Astrocyte of the hippocampus (primary cell): ENCODE measurements at regions not wholly inside any gene's neighbourhood (a gene's known extent, or its start where the extent isn't known, plus 50 kb on each side); places are given as distances from the start of the nearest gene placed in this dataset.

Source experiments
- DNase-seq: peaks from one replicate; pipeline ENCODE4 v3.0.0; 2011; ENCODE audit warnings: low read depth, low spot score

DNA sequence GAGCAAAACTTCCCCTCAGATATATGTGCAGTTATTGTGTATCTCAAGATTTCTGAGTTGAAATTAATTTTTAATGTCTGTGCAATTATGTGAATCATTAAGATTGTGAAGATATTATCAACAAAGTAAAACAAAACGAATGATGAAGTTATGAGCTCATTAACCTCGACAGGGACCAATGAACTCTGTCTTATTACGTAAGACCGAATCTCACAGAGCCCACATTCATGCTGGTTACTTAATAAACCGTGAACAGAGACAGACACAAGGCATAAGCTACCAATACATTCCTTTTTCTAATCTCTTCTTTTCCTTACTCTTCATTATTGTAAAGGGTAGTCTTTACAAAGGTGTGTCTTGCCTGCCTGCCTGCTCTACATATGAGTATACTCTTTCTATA lies 568.7 kb downstream of the RPS29 start:
- no peak for DNase-seq

DNA sequence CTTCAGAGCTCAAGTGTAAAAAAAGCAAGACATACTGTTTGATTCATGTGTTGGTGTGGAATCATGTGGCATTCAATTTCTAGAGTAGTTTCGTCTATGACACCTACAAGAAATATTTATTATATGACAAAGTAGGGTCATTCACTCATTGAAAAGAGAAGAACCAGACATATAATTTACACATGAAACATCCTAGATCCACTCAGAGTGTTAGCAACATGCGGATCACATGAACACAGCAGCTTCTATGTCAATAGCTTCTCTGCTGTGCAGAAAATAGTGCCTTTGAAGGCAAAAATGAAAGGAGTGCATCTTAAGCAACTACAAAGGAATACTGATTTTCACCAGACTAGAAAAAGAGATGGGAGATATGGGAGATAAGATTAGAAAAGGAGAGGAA lies 569.8 kb downstream of the RPS29 start:
- no peak for DNase-seq

DNA sequence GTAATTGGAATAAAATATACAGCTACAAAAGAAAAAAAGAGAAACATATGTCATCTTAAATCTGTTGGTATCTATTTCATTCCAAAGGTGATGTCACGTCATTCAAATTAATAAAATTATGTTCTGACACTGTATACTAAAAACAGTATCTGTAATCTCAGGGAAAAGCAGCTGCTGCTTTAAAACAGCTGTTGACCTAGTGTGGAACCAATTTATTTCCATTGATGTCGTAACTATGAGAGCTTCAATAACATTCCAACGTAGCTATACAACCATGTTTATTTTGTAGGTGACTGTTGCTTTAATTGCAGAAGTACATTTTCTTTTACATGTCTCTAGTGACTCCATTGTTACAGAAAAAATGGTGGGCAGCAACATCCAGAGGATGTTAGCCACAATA lies 571.7 kb downstream of the RPS29 start:
- no peak for DNase-seq

DNA sequence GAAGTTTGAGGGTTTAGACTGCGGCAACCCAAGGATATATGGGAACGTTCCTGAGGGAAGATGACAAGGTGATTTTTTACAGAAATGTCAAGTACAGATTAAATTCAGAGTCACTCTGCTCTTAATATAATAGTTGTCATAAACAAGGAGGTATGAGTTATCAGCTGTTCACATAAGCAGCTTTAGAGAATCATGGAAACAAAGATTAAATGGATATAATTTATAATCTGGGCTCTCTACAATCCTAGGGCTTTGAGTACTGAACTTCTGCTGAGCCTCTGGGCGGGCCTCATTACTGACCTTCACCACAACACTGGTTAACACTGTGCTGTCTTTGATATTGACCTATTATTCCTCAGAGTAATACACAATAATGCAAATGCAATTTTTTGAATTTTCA lies 577.8 kb downstream of the RPS29 start:
- DNase-seq = no peak

DNA sequence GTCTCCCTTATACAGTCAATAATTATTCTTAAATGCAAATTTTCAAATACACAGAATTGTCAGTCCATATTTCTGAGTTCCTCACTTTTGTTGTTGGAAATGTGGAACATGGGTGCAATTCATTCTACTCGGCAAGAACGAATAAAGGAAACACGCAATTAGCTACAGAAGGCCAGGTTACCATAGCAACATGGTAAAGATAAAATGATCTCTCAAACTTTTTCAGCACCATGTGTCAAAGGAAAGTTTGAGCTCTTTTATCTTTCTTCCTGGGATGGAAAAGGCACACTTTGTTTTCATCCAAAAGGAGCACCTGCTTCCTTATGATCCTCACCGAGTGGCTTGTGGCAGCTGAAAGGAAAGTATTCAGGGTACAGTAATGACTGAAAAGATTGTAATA lies 595.0 kb downstream of the RPS29 start:
- DNase-seq = no peak

DNA sequence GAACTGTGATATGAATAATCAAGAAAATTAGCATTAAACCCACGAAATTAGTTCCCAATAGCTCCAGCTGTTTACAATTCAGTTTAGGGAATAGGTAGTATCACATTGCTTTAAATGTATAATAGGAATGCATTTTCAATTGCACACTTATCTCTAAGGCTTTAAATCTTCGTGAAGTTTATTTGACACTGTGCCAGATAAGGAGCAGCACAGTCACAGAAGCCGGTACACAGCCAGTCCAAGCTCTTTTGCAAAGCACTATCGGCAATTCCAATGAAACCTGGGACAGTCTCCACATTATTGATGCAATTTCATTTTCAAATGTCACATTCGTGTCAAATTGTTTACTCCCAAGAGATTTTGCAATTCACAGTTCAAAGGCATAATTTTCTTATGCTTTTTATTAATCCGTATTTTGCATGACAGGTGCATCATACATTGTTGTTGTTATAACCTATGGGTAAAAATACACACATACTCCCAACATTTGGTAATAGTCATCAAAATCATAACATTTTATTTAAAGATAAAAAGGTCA lies 602.8 kb downstream of the RPS29 start:
- no peak for DNase-seq

DNA sequence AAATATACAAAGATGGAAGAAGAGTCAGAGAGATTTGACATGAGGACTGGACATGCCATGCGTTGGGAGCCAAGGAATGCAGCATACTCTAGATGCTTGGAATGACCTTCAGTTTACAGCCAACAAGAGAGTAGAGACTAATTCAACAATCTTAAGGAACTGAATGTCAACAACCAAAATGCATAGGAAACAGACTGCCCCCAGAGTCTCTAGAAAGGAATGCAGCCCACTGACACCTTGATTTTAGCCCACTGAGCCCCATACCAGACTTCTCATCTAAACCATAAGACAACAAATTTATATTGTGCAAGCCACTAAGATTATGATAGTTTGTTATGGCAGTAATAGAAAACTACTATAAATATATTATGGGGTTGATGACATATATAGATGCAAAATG lies 611.2 kb downstream of the RPS29 start:
- DNase-seq = no peak

DNA sequence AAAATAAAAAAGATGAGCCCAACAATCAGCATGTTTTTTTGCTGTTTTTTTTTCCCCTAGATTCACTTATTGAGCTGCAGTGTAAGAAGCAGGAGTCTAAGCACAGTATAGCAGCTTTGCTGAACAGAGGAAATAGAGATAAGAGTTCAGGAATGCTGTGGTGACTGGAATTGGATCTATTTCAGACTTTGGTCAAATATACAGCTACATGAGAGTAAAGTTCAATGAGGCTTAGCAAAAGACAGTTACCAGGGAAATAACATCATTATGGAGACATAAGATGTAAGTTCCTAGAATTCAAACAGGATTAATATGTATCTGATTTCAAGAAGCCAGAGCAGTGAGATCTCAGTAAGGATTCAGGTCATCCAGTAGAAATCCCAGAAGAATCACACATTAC lies 613.0 kb downstream of the RPS29 start:
- peak; percentile 74 for DNase-seq

DNA sequence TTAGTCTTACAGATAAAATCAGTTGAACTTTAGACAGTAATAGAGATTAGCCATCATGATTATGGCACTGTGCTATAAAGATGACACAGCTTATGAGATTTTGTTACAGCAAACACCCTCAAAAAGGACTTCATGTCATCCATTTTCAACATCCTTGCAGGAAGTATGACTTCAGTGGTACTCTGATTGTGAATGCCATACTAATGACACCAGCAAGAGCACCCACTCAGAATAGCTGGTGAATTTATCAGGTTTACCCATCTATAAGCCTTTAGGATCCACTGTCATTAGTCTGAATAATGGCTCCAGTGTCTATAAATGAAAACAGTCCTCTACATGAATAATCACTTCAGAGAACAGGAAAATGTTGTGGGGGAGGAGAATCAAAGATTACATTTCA lies 615.2 kb downstream of the RPS29 start:
- no peak for DNase-seq

DNA sequence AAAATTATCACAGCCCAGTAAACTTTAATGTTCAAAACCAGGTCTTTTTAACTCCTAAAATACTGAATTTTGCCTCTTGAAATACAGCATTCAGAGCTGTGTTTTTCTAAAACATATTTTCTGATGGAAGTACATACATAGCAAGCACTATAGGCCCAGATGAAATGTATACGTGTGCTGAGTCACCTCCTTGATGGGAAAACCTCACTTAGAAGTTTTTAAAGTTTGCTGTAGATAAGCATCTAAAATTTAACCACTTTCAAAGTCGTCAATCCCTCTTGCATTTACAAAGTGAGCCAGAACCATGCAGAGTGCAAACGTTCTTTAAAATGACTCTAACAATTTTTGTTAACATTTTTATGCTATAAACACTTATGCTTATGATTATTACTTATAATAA lies 618.8 kb downstream of the RPS29 start:
- DNase-seq = no peak

DNA sequence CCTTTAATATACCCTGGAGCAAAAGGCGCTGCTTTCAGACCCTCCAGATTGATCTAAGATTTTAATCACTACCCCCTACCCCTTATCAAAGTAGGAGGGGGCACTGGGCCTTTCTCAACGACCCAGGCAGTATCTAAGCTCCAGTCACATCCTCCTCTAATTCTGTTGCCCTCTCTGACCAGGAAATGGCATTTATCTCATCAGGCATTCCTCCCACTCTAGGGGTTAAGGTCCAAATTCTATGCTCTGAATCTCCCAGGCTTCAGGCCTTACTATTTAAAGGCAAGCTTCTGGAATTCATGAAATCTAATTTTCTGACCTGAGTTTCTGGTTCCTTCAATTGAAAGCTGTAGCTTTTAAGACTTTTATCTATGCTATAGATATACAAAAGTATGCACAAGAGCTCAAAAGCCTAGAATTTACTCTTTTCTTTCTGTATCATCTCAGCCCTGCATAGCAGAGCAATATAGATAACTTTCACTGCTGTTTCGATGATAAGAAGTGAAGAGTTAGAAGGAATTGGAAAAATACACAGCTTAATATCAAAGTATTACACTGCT lies 622.9 kb downstream of the RPS29 start:
- DNase-seq = no peak

DNA sequence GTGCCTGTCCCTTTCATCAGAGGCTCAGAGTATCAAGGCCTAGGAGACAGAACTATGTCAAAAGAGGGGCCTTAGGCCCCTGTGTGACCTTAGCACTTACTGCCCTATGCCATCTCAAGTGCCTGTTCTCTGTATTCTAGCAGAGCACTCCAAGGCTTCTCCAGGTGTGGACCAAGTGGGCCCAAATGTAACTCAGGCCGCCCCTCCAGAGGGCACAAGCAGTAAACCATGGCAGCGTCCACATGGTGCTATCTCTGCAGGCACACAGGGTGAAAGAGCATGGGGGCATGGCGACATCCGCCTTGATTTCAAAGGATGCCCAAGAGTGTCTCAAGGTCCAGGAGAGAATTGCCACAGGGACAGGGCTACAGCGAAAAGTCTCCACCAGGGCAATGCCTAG lies 628.7 kb downstream of the RPS29 start:
- no peak for DNase-seq

DNA sequence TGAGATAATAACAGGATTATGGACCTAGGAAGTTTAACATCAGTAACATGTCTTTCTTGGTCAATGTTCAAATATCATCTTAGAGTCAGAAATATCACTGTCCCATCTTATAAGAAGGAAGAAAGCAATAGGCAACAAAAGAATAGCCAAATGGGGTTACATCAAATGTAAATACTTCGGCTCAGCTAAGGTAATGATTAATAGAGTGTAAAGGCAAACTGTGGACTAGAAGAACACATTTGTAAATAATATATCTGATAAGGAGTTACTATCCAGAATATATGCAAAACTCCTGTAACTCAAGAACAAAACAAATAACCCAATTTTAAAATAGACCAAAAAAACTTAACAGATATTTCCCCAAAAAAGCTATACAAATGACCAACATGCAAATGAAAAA lies 630.3 kb downstream of the RPS29 start:
- no peak for DNase-seq

DNA sequence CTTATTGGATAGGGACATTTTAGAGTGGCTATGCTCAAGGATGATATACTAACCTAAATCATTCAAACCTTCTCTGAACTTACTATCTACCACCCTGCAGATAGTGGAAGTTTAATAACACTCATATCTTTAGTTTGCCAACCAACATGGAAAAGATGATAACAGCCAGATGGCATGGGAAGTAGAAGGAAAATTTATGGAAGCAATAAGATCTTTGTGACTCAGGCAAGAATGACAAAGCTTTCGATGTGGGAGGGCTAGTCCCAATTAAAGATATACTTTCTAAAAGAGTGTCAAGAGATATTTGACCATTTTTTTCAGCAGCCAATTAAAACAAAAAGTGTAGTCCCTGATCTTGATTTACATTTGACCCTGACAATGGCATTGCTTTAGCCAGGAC lies 631.7 kb downstream of the RPS29 start:
- DNase-seq = no peak

DNA sequence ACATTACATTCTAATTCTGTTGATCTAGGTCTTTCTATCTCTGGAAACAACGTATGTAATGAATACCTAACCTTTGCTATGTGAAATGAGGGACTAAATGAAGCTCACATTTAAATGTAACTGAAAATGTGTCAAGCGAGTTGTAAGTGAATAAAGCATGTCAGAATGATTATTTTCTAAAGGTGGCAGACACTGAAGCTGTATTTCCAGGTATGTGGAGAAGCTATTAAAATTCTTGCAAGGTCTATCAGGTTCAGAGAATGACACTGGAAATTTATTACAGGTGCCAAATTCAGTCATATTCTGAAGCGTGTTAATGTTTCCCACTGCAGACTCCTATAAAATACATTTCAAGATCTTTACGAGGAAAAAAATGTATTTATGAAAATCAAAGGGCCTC lies 641.4 kb downstream of the RPS29 start:
- no peak for DNase-seq

DNA sequence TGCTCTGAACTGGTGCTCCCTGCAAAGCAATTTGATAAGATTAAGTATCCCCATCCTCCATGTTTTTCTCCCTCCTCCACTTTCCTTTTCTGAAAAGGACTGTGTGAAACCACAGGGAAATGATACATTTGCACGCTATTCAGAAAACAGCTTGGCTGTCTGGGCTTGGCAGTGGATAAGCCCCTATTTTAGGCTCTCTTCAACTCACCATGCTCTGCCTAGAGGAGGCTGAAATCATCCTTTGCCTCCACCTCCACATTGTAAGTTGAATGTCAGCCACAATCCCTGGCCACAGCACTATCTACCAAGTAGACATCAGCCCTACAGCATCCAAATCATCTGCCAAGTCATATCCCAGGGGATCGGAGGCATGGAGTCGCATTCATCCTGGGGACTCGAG lies 642.3 kb downstream of the RPS29 start:
- DNase-seq = no peak

DNA sequence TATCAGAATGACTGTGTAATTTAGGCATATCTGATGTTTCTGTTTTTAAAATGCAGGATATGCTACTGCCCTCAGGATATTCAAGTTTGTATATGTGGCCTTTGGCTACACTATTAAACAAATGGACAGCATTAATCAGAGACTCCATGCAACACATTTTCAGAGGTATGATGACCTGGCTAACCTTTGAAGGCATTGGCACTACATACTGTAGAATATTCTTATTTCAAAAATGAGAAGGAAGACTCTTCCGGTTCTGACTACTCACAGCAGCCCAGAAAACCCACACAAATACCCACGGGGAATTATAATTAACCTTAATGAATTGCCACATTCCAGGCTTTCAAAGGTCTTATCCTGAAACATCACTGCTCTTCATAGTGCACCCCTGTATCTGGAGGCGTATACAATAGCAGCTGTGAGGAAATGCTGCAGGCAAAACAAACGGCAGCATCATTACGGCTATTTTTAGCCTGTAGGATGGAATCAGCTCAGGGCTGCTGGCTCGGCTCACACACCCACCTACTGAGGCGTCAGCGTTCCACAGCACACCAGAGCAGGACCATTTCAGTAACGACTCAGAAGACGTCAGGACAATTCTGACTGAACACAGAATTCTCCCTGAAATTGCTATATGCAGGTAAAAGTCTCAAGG lies 648.5 kb downstream of the RPS29 start:
- peak; percentile 82 for DNase-seq

DNA sequence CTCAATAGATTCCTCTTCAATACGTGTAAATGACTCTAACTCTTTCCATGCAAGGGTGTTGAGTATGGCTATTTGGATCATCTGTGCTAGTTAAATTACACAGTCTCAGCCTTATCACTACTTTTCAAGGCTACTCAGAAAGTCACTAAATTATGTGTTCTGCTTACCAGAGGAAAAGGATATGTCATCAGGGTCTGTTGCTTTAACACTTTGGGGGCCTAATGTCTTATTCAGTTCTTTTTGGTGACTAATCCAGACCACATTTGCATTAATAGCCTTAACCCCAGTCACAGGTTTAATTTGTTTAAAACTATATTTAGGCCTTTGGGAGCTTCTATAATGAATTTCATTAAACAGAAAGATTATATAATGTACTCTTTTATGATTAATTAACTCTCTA lies 649.3 kb downstream of the RPS29 start:
- DNase-seq = peak; percentile 36

DNA sequence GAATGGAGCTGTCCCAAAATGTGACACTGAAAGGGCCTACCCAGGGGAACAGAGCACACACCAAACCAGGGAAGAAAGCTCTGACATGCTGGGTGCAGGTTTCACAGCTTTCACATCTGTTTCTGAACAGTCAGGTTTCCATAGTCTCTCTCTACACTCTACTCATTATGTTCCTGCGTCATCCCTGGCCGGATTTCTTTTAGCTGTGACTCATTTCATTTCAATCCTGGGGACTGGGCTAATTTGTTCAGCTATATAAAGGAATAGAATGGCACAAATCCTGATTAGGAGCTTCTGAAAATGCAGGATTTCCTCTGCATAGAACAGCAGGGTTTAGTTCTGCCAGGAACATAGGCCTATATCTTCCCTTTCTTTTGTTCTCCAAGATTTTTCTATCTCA lies 649.8 kb downstream of the RPS29 start:
- DNase-seq = peak; percentile 92

DNA sequence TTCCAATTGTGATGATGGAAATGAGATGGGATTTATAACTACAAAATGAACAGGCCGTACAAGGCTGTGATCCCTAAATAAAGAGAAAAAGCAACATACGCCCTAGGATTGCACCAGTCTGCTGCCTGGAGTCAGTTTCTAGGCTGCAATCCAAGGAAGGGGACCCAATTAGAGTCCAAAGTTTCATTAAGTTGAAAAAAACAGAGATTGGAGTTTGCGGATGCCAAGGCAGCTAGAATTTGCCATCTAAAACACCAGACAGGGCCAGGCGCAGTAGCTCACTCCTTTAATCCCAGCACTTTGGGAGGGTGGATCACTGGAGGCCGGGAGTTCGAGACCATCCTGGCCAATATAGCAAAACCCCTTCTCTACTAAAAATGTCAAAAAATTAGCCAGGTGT lies 661.0 kb downstream of the RPS29 start:
- DNase-seq = no peak

DNA sequence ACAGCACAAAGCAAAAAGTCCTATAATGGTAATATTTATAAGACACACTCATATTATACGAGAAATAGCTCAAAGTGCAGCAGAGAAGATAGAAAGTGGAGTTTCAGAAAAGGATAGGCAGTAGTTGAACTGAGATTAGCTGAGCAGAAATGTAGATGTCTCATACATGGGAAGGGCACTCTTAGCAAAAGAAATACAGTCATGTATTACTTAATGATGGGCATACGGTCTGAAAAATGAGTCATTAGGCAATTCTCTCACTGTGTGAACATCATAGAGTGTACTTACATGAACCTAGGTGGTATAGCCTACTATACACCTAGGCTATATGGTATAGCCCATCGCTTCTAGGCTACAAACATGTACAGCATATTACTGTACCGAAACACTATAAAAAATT lies 671.3 kb downstream of the RPS29 start:
- DNase-seq = no peak

DNA sequence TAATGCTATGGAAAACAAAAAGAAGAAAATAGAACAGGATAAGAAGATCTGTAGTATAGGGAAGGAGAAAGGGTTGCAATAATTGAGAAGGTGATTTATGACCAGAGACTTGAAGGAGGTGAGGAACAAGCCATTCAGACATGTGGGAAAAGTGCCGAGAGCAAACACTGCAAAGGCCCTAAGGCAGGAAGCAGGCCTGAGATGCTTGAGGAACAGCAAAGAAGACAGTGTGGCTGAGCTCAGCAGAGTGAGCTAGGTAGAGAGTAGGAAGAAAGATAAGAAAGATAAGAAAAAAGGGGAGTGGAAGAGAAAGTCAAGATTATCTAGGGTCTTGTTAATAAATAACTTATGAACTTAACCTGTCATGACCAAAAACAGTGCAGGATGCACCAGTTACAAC lies 671.8 kb downstream of the RPS29 start:
- no peak for DNase-seq

DNA sequence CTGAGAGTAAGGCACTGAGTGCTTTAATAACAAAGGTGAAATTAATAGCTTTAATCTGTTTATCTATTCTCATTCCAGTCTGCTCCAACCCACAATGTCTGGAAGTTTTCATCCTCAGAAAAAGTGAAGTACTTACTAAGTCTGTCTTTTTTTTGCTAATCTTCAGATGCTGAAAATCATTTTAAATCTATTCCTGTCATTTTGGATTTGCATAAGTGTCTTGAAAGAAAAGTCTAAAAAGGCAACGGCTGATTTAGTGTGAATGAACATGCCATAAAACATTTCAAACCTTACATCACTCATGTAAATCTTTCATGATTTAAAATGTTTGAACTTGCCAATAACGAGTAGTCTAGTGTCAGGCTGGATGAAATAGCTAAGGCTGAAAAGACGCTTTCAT lies 685.6 kb downstream of the RPS29 start:
- DNase-seq = no peak

DNA sequence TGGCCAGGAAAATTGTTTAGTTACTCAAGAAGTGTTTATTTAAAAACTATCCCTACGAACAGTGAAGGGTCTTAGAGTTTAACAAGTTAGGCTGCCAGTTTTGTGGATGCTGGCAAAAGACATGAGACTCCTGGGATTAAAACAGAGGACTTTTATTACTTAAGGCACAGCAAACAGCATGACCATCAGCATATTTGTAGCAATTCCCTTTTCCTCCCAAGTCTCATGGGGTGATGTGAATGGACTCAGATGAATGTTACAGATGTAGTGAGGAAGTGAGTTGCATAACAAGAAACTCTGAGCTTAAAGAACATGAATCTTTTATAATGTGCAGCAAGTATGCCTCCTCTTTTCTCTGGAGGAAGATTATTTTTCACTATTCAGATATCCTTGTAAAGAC lies 695.8 kb downstream of the RPS29 start:
- DNase-seq = no peak
